Chondrocyte (in vitro differentiated cells): ENCODE measurements at regions not wholly inside any gene's neighbourhood (a gene's known extent, or its start where the extent isn't known, plus 50 kb on each side); places are given as distances from the start of the nearest gene placed in this dataset.
A peak's percentile ranks its signal among the peaks of the same experiment; 100 is the strongest.

ENCODE experiments used
- DNase-seq: peaks from one replicate; pipeline ENCODE4 v3.0.0; 2021; ENCODE audit warnings: mixed read lengths, low spot score
- H3K27ac Mint-ChIP-seq: one replicate; pipeline ENCODE4 v1.8.0; 2021; ENCODE audit warnings: mild to moderate bottlenecking, moderate library complexity, mixed read lengths; ENCODE audit not compliant: unreplicated experiment
- H3K27me3 Mint-ChIP-seq: 2 replicates; pipeline ENCODE4 v1.8.0; 2021; ENCODE audit warnings: low read depth, mixed read lengths
- H3K36me3 Mint-ChIP-seq: 2 replicates; pipeline ENCODE4 v1.8.0; 2021; ENCODE audit warnings: low read depth, mixed read lengths
- H3K4me1 Mint-ChIP-seq: 2 replicates; pipeline ENCODE4 v1.8.0; 2021; ENCODE audit warnings: low read depth, mild to moderate bottlenecking, mixed read lengths
- H3K4me3 Mint-ChIP-seq: one replicate; pipeline ENCODE4 v1.8.0; 2021; ENCODE audit warnings: mild to moderate bottlenecking, moderate library complexity, mixed read lengths; ENCODE audit not compliant: unreplicated experiment
- H3K9me3 Mint-ChIP-seq: 2 replicates; pipeline ENCODE4 v1.8.0; 2021; ENCODE audit warnings: low read depth, mixed read lengths
- CTCF ChIP-seq: fragments of 200-600 bp; sonication (generic); IDR thresholded peaks from 2 replicates; pipeline ENCODE4 v1.5.0; 2021; ENCODE audit warnings: antibody characterized with exemption, mild to moderate bottlenecking, moderate library complexity

- no peak overlapping the region for H3K4me3 Mint-ChIP-seq
- no peaks in the 10 kb centered on the region for H3K9me3 Mint-ChIP-seq
- no peak for DNase-seq
- peaks cover 30% of the 10 kb centered on the region for H3K27me3 Mint-ChIP-seq
- TF ChIP-seq CTCF: no peak
- H3K27ac Mint-ChIP-seq: no peak overlapping the region
- no peaks in the 10 kb centered on the region for H3K36me3 Mint-ChIP-seq
- peaks cover 5% of the 10 kb centered on the region for H3K4me1 Mint-ChIP-seq
Observed at GRCh38 chr13:76389321-76389720, 496.9 kb downstream of the KCTD12 start.

GRCh38 chr13:76387566-76387965 is 498.6 kb downstream of the KCTD12 start:
- no peak for TF ChIP-seq CTCF
- Mint-ChIP-seq H3K4me3 (no peak overlapping the region), H3K27me3 (peaks cover 30% of the 10 kb centered on the region), H3K9me3 (no peaks in the 10 kb centered on the region), H3K27ac (no peak overlapping the region), H3K36me3 (no peaks in the 10 kb centered on the region), H3K4me1 (peaks cover 20% of the 10 kb centered on the region)
- no peak for DNase-seq

- no peaks in the 10 kb centered on the region for H3K9me3 Mint-ChIP-seq
- peaks cover 25% of the 10 kb centered on the region for H3K27me3 Mint-ChIP-seq
- H3K36me3 Mint-ChIP-seq: no peaks in the 10 kb centered on the region
- TF ChIP-seq CTCF: no peak
- H3K27ac Mint-ChIP-seq: no peak overlapping the region
- no peak overlapping the region for H3K4me3 Mint-ChIP-seq
- no peak for DNase-seq
- peaks cover 20% of the 10 kb centered on the region for H3K4me1 Mint-ChIP-seq
Observed at GRCh38 chr13:76386321-76386720, 499.9 kb downstream of the KCTD12 start.

- H3K4me1 Mint-ChIP-seq: peaks cover 25% of the 10 kb centered on the region
- TF ChIP-seq CTCF: no peak
- no peak for DNase-seq
Observed at GRCh38 chr13:76385586-76385985, 500.6 kb downstream of the KCTD12 start.

GRCh38 chr13:76383676-76384461 is 502.3 kb downstream of the KCTD12 start:
- DNase-seq: no peak
- Mint-ChIP-seq H3K4me1 (peaks cover 30% of the 10 kb centered on the region), H3K27ac (peak overlapping the region; percentile 80)

More at GRCh38 chr13:76385586-76385985, 500.6 kb downstream of the KCTD12 start:
- peaks cover 2% of the 10 kb centered on the region for H3K9me3 Mint-ChIP-seq
- H3K27me3 Mint-ChIP-seq: peaks cover 21% of the 10 kb centered on the region
- H3K27ac Mint-ChIP-seq: no peak overlapping the region
- no peaks in the 10 kb centered on the region for H3K36me3 Mint-ChIP-seq
- no peak overlapping the region for H3K4me3 Mint-ChIP-seq

More at GRCh38 chr13:76383676-76384461, 502.3 kb downstream of the KCTD12 start:
- H3K27me3 Mint-ChIP-seq: peaks cover 7% of the 10 kb centered on the region
- H3K36me3 Mint-ChIP-seq: peaks cover 1% of the 10 kb centered on the region
- peaks cover 6% of the 10 kb centered on the region for H3K9me3 Mint-ChIP-seq
- no peak overlapping the region for H3K4me3 Mint-ChIP-seq
- TF ChIP-seq CTCF: no peak
